WTC11 (cell line): ENCODE measurements at regions not wholly inside any gene's neighbourhood (a gene's known extent, or its start where the extent isn't known, plus 50 kb on each side); places are given as distances from the start of the nearest gene placed in this dataset.

ENCODE experiments used
- ATAC-seq: fragments of 200-7000 bp; cut with Tn5 transposase; 2 replicates; pipeline ENCODE4 v1.10.0; 2021; ENCODE audit warnings: mild to moderate bottlenecking, moderate library complexity
- CTCF ChIA-PET: fragments of 300-600 bp; sonication (Branson Sonifier 250); formaldehyde crosslinking; loops from one replicate; lab custom pipeline; 2021; ENCODE audit warnings: antibody characterized with exemption; lab: Charles Lee
- POLR2A ChIA-PET: fragments of 350-600 bp; sonication (Branson Sonifier 250); formaldehyde crosslinking; loops from one replicate; lab custom pipeline; 2021; ENCODE audit warnings: antibody characterized with exemption; lab: Charles Lee
- DNase-seq: peaks from one replicate; pipeline ENCODE4 v3.0.0; 2021; ENCODE audit warnings: low spot score
- H3K27ac Mint-ChIP-seq: 2 replicates; pipeline ENCODE4 v1.8.0; 2021; ENCODE audit warnings: mixed read lengths
- H3K27me3 Mint-ChIP-seq: 2 replicates; pipeline ENCODE4 v1.8.0; 2021; ENCODE audit warnings: low read depth, mild to moderate bottlenecking, moderate library complexity, mixed read lengths
- H3K36me3 Mint-ChIP-seq: 2 replicates; pipeline ENCODE4 v1.8.0; 2021; ENCODE audit warnings: mixed read lengths
- H3K4me1 Mint-ChIP-seq: 2 replicates; pipeline ENCODE4 v1.8.0; 2022; ENCODE audit warnings: mixed read lengths
- H3K4me3 Mint-ChIP-seq: 2 replicates; pipeline ENCODE4 v1.8.0; 2021; ENCODE audit warnings: mild to moderate bottlenecking, moderate library complexity, mixed read lengths
- H3K9me3 Mint-ChIP-seq: 2 replicates; pipeline ENCODE4 v1.8.0; 2021; ENCODE audit warnings: mixed read lengths
- ATF1 ChIP-seq: sonication (generic); formaldehyde crosslinking; IDR thresholded peaks from 2 replicates; pipeline ENCODE4 v1.8.1; 2023; ENCODE audit warnings: mild to moderate bottlenecking, moderate library complexity, missing genetic modification reagents
- E2F4 ChIP-seq: sonication (generic); formaldehyde crosslinking; IDR thresholded peaks from 2 replicates; pipeline ENCODE4 v1.8.1; 2022; ENCODE audit warnings: low read depth, mild to moderate bottlenecking, moderate library complexity, missing genetic modification reagents, borderline replicate concordance
- E2F5 ChIP-seq: sonication (generic); formaldehyde crosslinking; IDR thresholded peaks from 2 replicates; pipeline ENCODE4 v1.8.1; 2022; ENCODE audit warnings: mild to moderate bottlenecking, moderate library complexity, missing genetic modification reagents
- FOXP4 ChIP-seq: sonication (generic); formaldehyde crosslinking; IDR thresholded peaks from 2 replicates; pipeline ENCODE4 v1.8.0; 2022; ENCODE audit warnings: mild to moderate bottlenecking, missing genetic modification reagents
- GABPB1 ChIP-seq: sonication (generic); formaldehyde crosslinking; IDR thresholded peaks from 2 replicates; pipeline ENCODE4 v1.8.1; 2023; ENCODE audit warnings: mild to moderate bottlenecking, missing genetic modification reagents
- GRHL2 ChIP-seq: fragments of 250-450 bp; sonication (Bioruptor Pico); IDR thresholded peaks from 2 replicates; pipeline ENCODE4 v1.8.0; 2022; ENCODE audit warnings: mild to moderate bottlenecking, moderate library complexity; ENCODE audit not compliant: insufficient replicate concordance, severe bottlenecking
- HMGXB4 ChIP-seq: sonication (generic); formaldehyde crosslinking; IDR thresholded peaks from 2 replicates; pipeline ENCODE4 v1.8.1; 2023; ENCODE audit warnings: mild to moderate bottlenecking, moderate library complexity, missing genetic modification reagents
- IRF1 ChIP-seq: sonication (generic); formaldehyde crosslinking; IDR thresholded peaks from 2 replicates; pipeline ENCODE4 v1.8.0; 2023; ENCODE audit warnings: missing genetic modification reagents
- MAX ChIP-seq: sonication (generic); formaldehyde crosslinking; IDR thresholded peaks from 2 replicates; pipeline ENCODE4 v1.8.0; 2022; ENCODE audit warnings: mild to moderate bottlenecking, missing genetic modification reagents
- MLX ChIP-seq: sonication (generic); formaldehyde crosslinking; IDR thresholded peaks from 2 replicates; pipeline ENCODE4 v1.8.1; 2023; ENCODE audit warnings: mild to moderate bottlenecking, missing genetic modification reagents, moderate library complexity
- NFE2L1 ChIP-seq: sonication (generic); formaldehyde crosslinking; IDR thresholded peaks from 2 replicates; pipeline ENCODE4 v1.8.1; 2023; ENCODE audit warnings: missing genetic modification reagents
- SP1 ChIP-seq: sonication (generic); formaldehyde crosslinking; conservative IDR thresholded peaks from 2 replicates; pipeline ENCODE4 v1.8.1; 2022; ENCODE audit warnings: missing genetic modification reagents
- STAT6 ChIP-seq: sonication (generic); formaldehyde crosslinking; conservative IDR thresholded peaks from 2 replicates; pipeline ENCODE4 v1.8.1; 2023; ENCODE audit warnings: mild to moderate bottlenecking, low read depth, missing genetic modification reagents, moderate library complexity
- TCF7 ChIP-seq: sonication (generic); formaldehyde crosslinking; IDR thresholded peaks from 2 replicates; pipeline ENCODE4 v1.8.0; 2022; ENCODE audit warnings: mild to moderate bottlenecking, low read depth, missing genetic modification reagents, moderate library complexity
- ZNF416 ChIP-seq: fragments of 250-450 bp; sonication (Bioruptor Pico); IDR thresholded peaks from 2 replicates; pipeline ENCODE4 v1.9.0; 2021; ENCODE audit warnings: mild to moderate bottlenecking, inconsistent platforms
- ZNF532 ChIP-seq: fragments of 250-450 bp; sonication (Bioruptor Pico); IDR thresholded peaks from 2 replicates; pipeline ENCODE4 v1.9.0; 2021; ENCODE audit warnings: mild to moderate bottlenecking, borderline replicate concordance

GRCh38 chr4:108367751-108368150 lies 199.0 kb upstream of the LEF1 start:
- Mint-ChIP-seq H3K4me3 (no peak overlapping the region), H3K27ac (no peak overlapping the region), H3K9me3 (no peaks in the 10 kb centered on the region), H3K27me3 (no peaks in the 10 kb centered on the region), H3K4me1 (peaks cover 9% of the 10 kb centered on the region)
- POLR2A ChIA-PET = no interaction called here
- no peak for DNase-seq
- CTCF ChIA-PET = no interaction called here
- TF ChIP-seq IRF1 (CRISPR knock-in tag) = no peak
- TF ChIP-seq ZNF416 (CRISPR knock-in tag) = no peak
- TF ChIP-seq STAT6 (CRISPR knock-in tag) = no peak
- TF ChIP-seq GABPB1 = no peak
- TF ChIP-seq, all 79 proteins: peak for 0
- no peak for ATAC-seq
- no peaks in the 10 kb centered on the region for H3K36me3 Mint-ChIP-seq

GRCh38 chr4:108366716-108367115 lies 198.0 kb upstream of the LEF1 start:
- ChIA-PET POLR2A (interaction anchor here (0.6 kb wide), 1 partner anchor 187 kb away, joined by 6 read pairs; no protein-coding TSS in a partner anchor), CTCF (no interaction called here)
- Mint-ChIP-seq H3K36me3 (no peaks in the 10 kb centered on the region), H3K4me1 (peaks cover 9% of the 10 kb centered on the region), H3K4me3 (no peak overlapping the region), H3K9me3 (no peaks in the 10 kb centered on the region), H3K27me3 (no peaks in the 10 kb centered on the region), H3K27ac (no peak overlapping the region)
- no peak for TF ChIP-seq E2F4
- no peak for TF ChIP-seq ATF1 (CRISPR knock-in tag)
- no peak for TF ChIP-seq SP1 (CRISPR knock-in tag)
- no peak for TF ChIP-seq NFE2L1 (CRISPR knock-in tag)
- no peak for ATAC-seq
- DNase-seq = no peak

GRCh38 chr4:108365551-108365950 lies 196.8 kb upstream of the LEF1 start:
- ChIA-PET POLR2A (no interaction called here), CTCF (no interaction called here)
- no peak for ATAC-seq
- H3K4me1 Mint-ChIP-seq = peaks cover 14% of the 10 kb centered on the region
- no peaks in the 10 kb centered on the region for H3K9me3 Mint-ChIP-seq
- no peak for DNase-seq
- H3K27ac Mint-ChIP-seq = no peak overlapping the region
- no peaks in the 10 kb centered on the region for H3K36me3 Mint-ChIP-seq
- 0 out of 2 replicates have a peak, but pooled peaks cover 3% of the 10 kb centered on the region for H3K27me3 Mint-ChIP-seq
- no peak overlapping the region for H3K4me3 Mint-ChIP-seq
- TF ChIP-seq MLX (CRISPR knock-in tag) (no peak), FOXP4 (CRISPR knock-in tag) (no peak), E2F5 (no peak), ZNF416 (CRISPR knock-in tag) (no peak), TCF7 (CRISPR knock-in tag) (no peak), GRHL2 (no peak), ZNF532 (CRISPR knock-in tag) (no peak), HMGXB4 (CRISPR knock-in tag) (no peak), MAX (no peak)
